ENCODE measurements at regions not wholly inside any gene's neighbourhood (a gene's known extent, or its start where the extent isn't known, plus 50 kb on each side); places are given as distances from the start of the nearest gene placed in this dataset.

- TF ChIP-seq PRDM10 (CRISPR knock-in tag; IDR thresholded peaks at IDR 0.05; ENCODE audit: low read depth): no peak
Measured at GRCh38 chr4:187354740-187355139, 631.1 kb upstream of the FAT1 start (continued).

GRCh38 chr4:187357045-187357643, 633.5 kb upstream of the FAT1 start:
- Histone ChIP-seq H3K9me3 (ENCODE audit: low read length) (no peaks in the 10 kb centered on the region), H2AFZ (ENCODE audit: low read length) (no peak overlapping the region), H3K36me3 (replicated peaks in 1 of 2; ENCODE audit: control insufficient read depth in 1 of 2, insufficient read depth in 2 of 2, low read length in 2 of 2) (no peaks in the 10 kb centered on the region), H3K4me3 (replicated peaks in 1 of 3; ENCODE audit: insufficient read depth in 1 of 3, low read depth in 2 of 3, low read length in 3 of 3) (no peak overlapping the region), H4K20me1 (ENCODE audit: insufficient read depth, low read length) (no peaks in the 10 kb centered on the region), H3K79me2 (ENCODE audit: insufficient read depth, low read length) (no peaks in the 10 kb centered on the region), H3K9ac (ENCODE audit: insufficient read depth, low read depth, low read length) (no peak overlapping the region), H3K27me3 (ENCODE audit: control insufficient read depth in 1 of 2, insufficient read depth in 2 of 2, low read length in 2 of 2) (no peaks in the 10 kb centered on the region), H3K27ac (ENCODE audit: extremely low read length, insufficient read depth, low read length) (no peak overlapping the region), H3K4me2 (ENCODE audit: low read depth, low read length) (no peak overlapping the region), H3K4me1 (ENCODE audit: insufficient read depth, low read length) (no peaks in the 10 kb centered on the region)
- DNase-seq (ENCODE audit: low spot score): no peak
- intact Hi-C loops (cut with micrococcal nuclease; ENCODE audit: unreplicated experiment): loop anchor here (10.0 kb wide), 1 partner anchor 172 kb away; no protein-coding TSS in a partner anchor
- 96% methylated on average over 1 of the region's 1 CpG for WGBS (ENCODE audit: low lambda C conversion rate)
- FAIRE-seq: no peak
- BruUV-seq (replicated peaks): no TSS peak
- POLR2A ChIA-PET: no interaction called here
- in situ Hi-C loops (cut with HindIII; ENCODE audit: extremely low pct_ligation_motif_present, low pct_unique_long_range_greater_than_20kb): no loop called here
- CTCF ChIA-PET (ENCODE audit: low intra/inter-chr PET ratio, low total read pairs): no interaction called here
- no peak for ATAC-seq
- TF ChIP-seq CEBPG (CRISPR knock-in tag; IDR thresholded peaks at IDR 0.05) (no peak), ZBTB25 (CRISPR knock-in tag; IDR thresholded peaks at IDR 0.05) (no peak), TIGD3 (CRISPR knock-in tag; IDR thresholded peaks at IDR 0.05; ENCODE audit: borderline replicate concordance) (no peak), ATF2 (CRISPR knock-in tag; IDR thresholded peaks at IDR 0.05) (no peak), EEA1 (CRISPR knock-in tag; IDR thresholded peaks at IDR 0.05; ENCODE audit: borderline replicate concordance) (no peak), ZNF136 (CRISPR knock-in tag; IDR thresholded peaks at IDR 0.05; ENCODE audit: low read depth) (no peak), ZNF280D (CRISPR knock-in tag; IDR thresholded peaks at IDR 0.05) (no peak), ZNF749 (CRISPR knock-in tag; IDR thresholded peaks at IDR 0.05; ENCODE audit: borderline replicate concordance) (no peak), CCDC6 (CRISPR knock-in tag; IDR thresholded peaks at IDR 0.05) (no peak), ZNF260 (CRISPR knock-in tag; IDR thresholded peaks at IDR 0.05; ENCODE audit: borderline replicate concordance, low read depth) (no peak)
